ENCODE measurements at regions not wholly inside any gene's neighbourhood (a gene's known extent, or its start where the extent isn't known, plus 50 kb on each side); places are given as distances from the start of the nearest gene placed in this dataset.
"Not testable (repeated sequence)": the region's sequence is repeated elsewhere in the genome, so short reads cannot be mapped to it uniquely, and the experiment has no call there.

DNA sequence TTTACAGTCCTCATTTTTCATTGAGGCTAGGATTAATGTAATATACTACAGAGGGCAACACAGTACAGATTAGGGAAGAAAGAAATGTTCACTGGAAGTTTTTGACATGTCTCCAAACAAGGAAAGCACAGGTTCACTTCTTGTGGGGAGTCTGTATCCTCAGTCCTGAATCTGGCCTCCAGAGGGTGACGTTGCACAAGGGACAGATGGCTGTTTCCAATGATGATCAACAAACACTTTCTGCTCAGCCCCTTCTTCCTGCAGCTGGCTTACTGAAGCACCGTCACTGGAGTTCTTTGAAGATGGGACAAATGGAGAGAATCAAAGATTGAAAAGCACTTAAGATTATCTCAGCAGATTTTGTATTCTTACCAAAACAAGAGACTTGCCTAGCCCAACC lies 123.3 kb upstream of the OR4E1 start:
- H4K20me1 ChIP-seq (ENCODE audit: control insufficient read depth, insufficient read depth, low read depth, low read length) = no peaks in the 10 kb centered on the region
- no peak overlapping the region for H3K4me3 ChIP-seq (ENCODE audit: low read length)
- H3K4me1 ChIP-seq (ENCODE audit: control insufficient read depth, low read length) = no peaks in the 10 kb centered on the region
- TF ChIP-seq, protein P1, sequence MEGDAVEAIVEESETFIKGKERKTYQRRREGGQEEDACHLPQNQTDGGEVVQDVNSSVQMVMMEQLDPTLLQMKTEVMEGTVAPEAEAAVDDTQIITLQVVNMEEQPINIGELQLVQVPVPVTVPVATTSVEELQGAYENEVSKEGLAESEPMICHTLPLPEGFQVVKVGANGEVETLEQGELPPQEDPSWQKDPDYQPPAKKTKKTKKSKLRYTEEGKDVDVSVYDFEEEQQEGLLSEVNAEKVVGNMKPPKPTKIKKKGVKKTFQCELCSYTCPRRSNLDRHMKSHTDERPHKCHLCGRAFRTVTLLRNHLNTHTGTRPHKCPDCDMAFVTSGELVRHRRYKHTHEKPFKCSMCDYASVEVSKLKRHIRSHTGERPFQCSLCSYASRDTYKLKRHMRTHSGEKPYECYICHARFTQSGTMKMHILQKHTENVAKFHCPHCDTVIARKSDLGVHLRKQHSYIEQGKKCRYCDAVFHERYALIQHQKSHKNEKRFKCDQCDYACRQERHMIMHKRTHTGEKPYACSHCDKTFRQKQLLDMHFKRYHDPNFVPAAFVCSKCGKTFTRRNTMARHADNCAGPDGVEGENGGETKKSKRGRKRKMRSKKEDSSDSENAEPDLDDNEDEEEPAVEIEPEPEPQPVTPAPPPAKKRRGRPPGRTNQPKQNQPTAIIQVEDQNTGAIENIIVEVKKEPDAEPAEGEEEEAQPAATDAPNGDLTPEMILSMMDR (IDR thresholded peaks at IDR 0.05; ENCODE audit: low read depth, low read length, poor library complexity, severe bottlenecking) = peak; percentile 36
- TF ChIP-seq EZH2phosphoT487 (IDR thresholded peaks at IDR 0.05; ENCODE audit: borderline replicate concordance, low read length) = no peak
- H3K9me3 ChIP-seq (ENCODE audit: control insufficient read depth, insufficient read depth, low read length) = no peaks in the 10 kb centered on the region
- no peaks in the 10 kb centered on the region for H3K9me2 ChIP-seq (replicated peaks; ENCODE audit: control insufficient read depth, low read length)
- no peaks in the 10 kb centered on the region for H3K36me3 ChIP-seq (ENCODE audit: control insufficient read depth, low read length)
- H3K27ac ChIP-seq (ENCODE audit: low read depth, low read length) = no peak overlapping the region
- no peak overlapping the region for H3K4me2 ChIP-seq (ENCODE audit: low read length)
- H3K27me3 ChIP-seq (ENCODE audit: control insufficient read depth, low read length) = peaks cover 5% of the 10 kb centered on the region; the same call in 1 of the 2 replicates
- no peaks in the 10 kb centered on the region for H3F3A ChIP-seq (ENCODE audit: control insufficient read depth, insufficient read depth)
- no peaks in the 10 kb centered on the region for H3K79me2 ChIP-seq (ENCODE audit: control insufficient read depth, low read length)

DNA sequence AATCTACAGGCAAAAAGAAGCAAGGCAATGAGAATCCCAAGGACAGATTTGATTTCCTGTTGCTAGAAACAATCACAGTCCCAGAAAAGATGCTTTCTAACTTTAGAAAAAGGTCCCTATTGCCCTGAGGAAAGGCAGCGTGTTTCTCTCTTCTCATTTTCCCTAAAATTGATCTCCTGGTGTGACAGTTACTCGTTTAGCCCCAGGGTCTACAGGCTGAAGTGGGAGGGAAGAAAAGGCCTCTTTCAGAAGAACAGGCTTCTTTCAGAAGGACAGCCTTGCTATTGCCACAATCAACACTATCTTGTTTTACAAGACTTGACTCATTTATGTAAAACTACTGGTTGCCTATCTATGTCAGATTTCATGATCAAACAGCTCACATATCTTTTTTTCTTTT lies 121.8 kb upstream of the OR4E1 start:
- no peaks in the 10 kb centered on the region for H3K9me2 ChIP-seq (replicated peaks; ENCODE audit: control insufficient read depth, low read length)
- H3K9me3 ChIP-seq (ENCODE audit: control insufficient read depth, insufficient read depth, low read length) = no peaks in the 10 kb centered on the region
- TF ChIP-seq, protein P1 (IDR thresholded peaks at IDR 0.05; ENCODE audit: low read depth, low read length, poor library complexity, severe bottlenecking) = no peak
- TF ChIP-seq EZH2phosphoT487 (IDR thresholded peaks at IDR 0.05; ENCODE audit: borderline replicate concordance, low read length) = no peak
- no peak overlapping the region for H3K4me2 ChIP-seq (ENCODE audit: low read length)
- H3K27ac ChIP-seq (ENCODE audit: low read depth, low read length) = no peak overlapping the region
- H3K27me3 ChIP-seq (ENCODE audit: control insufficient read depth, low read length) = peaks cover 5% of the 10 kb centered on the region; the same call in 1 of the 2 replicates
- no peaks in the 10 kb centered on the region for H3K79me2 ChIP-seq (ENCODE audit: control insufficient read depth, low read length)
- H4K20me1 ChIP-seq (ENCODE audit: control insufficient read depth, insufficient read depth, low read depth, low read length) = no peaks in the 10 kb centered on the region
- H3F3A ChIP-seq (ENCODE audit: control insufficient read depth, insufficient read depth) = no peaks in the 10 kb centered on the region
- H3K4me3 ChIP-seq (ENCODE audit: low read length) = no peak overlapping the region
- no peaks in the 10 kb centered on the region for H3K4me1 ChIP-seq (ENCODE audit: control insufficient read depth, low read length)
- no peaks in the 10 kb centered on the region for H3K36me3 ChIP-seq (ENCODE audit: control insufficient read depth, low read length)

DNA sequence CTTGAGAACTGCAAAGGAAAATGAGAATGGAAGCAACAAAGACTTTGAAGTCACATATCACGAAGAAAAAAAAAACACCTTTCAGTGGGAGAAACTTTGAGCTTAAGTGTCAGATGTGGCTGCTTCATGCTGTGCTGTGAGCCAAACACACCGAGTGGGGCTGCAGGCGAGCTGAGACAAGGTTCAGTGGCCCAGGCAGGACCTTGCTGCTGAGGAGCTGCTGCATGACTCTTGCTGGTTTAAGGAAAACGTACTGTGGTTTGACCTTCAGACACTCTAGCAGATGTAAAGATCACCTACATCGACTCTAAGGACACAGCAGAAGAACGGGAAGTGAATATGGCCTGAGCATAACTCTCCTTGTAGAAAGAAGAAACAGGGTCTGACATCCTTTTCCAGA lies 118.1 kb upstream of the OR4E1 start:
- H3K9me3 ChIP-seq (ENCODE audit: control insufficient read depth, insufficient read depth, low read length) = no peaks in the 10 kb centered on the region

DNA sequence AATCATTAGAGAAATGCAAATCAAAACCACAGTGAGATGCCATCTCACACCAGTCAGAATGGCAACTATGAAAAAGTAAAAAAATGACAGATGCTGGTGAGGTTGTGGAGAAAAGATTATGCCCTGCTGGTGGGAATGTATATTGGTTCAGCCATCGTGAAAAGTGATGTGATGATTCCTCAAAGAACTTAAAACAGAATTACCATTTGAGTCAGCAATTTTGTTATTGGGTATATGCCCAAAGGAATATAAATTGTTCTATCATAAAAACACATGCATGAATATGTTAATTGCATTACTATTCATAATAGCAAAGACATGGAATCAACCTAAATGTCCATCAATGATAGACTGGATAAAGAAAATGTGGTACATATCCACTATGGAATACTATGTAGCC lies 115.1 kb upstream of the OR4E1 start:
- not testable (repeated sequence) for H3K27me3 ChIP-seq (ENCODE audit: control insufficient read depth, low read length); H3K36me3 ChIP-seq (ENCODE audit: control insufficient read depth, low read length); H3K9me3 ChIP-seq (ENCODE audit: control insufficient read depth, insufficient read depth, low read length); H3K79me2 ChIP-seq (ENCODE audit: control insufficient read depth, low read length); H3K27ac ChIP-seq (ENCODE audit: low read depth, low read length); H3F3A ChIP-seq (ENCODE audit: control insufficient read depth, insufficient read depth); H3K4me3 ChIP-seq (ENCODE audit: low read length); H4K20me1 ChIP-seq (ENCODE audit: control insufficient read depth, insufficient read depth, low read depth, low read length); H3K4me1 ChIP-seq (ENCODE audit: control insufficient read depth, low read length); H3K4me2 ChIP-seq (ENCODE audit: low read length); H3K9me2 ChIP-seq (replicated peaks; ENCODE audit: control insufficient read depth, low read length)

More for the DNA sequence above, 118.1 kb upstream of the OR4E1 start:
- Histone ChIP-seq H3F3A (ENCODE audit: control insufficient read depth, insufficient read depth) (no peaks in the 10 kb centered on the region), H3K36me3 (ENCODE audit: control insufficient read depth, low read length) (no peaks in the 10 kb centered on the region), H3K27ac (ENCODE audit: low read depth, low read length) (no peak overlapping the region), H4K20me1 (ENCODE audit: control insufficient read depth, insufficient read depth, low read depth, low read length) (no peaks in the 10 kb centered on the region), H3K4me1 (ENCODE audit: control insufficient read depth, low read length) (no peaks in the 10 kb centered on the region), H3K79me2 (ENCODE audit: control insufficient read depth, low read length) (no peaks in the 10 kb centered on the region), H3K27me3 (ENCODE audit: control insufficient read depth, low read length) (peaks cover 2% of the 10 kb centered on the region; the same call in 1 of the 2 replicates), H3K4me2 (ENCODE audit: low read length) (no peak overlapping the region), H3K9me2 (replicated peaks; ENCODE audit: control insufficient read depth, low read length) (no peaks in the 10 kb centered on the region), H3K4me3 (ENCODE audit: low read length) (no peak overlapping the region)
- no peak for TF ChIP-seq EZH2phosphoT487 (IDR thresholded peaks at IDR 0.05; ENCODE audit: borderline replicate concordance, low read length)
- TF ChIP-seq, protein P1 (IDR thresholded peaks at IDR 0.05; ENCODE audit: low read depth, low read length, poor library complexity, severe bottlenecking) = no peak

DNA sequence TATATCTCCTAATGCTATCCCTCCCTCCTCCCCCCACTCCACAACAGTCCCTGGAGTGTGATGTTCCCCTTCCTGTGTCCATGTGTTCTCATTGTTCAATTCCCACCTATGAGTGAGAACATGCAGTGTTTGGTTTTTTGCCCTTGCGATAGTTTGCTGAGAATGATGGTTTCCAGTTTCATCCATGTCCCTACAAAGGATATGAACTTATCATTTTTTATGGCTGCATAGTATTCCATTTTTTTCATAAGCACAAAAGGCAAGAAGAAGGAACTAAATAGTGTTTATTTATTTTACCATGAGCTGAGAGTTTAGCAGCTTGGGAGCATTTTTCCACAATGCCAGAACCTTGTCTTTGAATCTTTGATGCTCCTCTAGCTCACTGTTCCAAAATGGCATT lies 113.6 kb upstream of the OR4E1 start:
- not testable (repeated sequence) for H3K9me3 ChIP-seq (ENCODE audit: control insufficient read depth, insufficient read depth, low read length); H3K36me3 ChIP-seq (ENCODE audit: control insufficient read depth, low read length); H3K4me1 ChIP-seq (ENCODE audit: control insufficient read depth, low read length); H3K27me3 ChIP-seq (ENCODE audit: control insufficient read depth, low read length); H3F3A ChIP-seq (ENCODE audit: control insufficient read depth, insufficient read depth); H3K4me2 ChIP-seq (ENCODE audit: low read length); H3K27ac ChIP-seq (ENCODE audit: low read depth, low read length); H4K20me1 ChIP-seq (ENCODE audit: control insufficient read depth, insufficient read depth, low read depth, low read length); H3K79me2 ChIP-seq (ENCODE audit: control insufficient read depth, low read length); H3K4me3 ChIP-seq (ENCODE audit: low read length); H3K9me2 ChIP-seq (replicated peaks; ENCODE audit: control insufficient read depth, low read length)

Data from DOHH2 (cell line).